Lower leg skin (tissue), 4 donors: ENCODE measurements at regions not wholly inside any gene's neighbourhood (a gene's known extent, or its start where the extent isn't known, plus 50 kb on each side); places are given as distances from the start of the nearest gene placed in this dataset.

Experiments
- DNase-seq, 2 donors: peaks; one replicate each; pipeline ENCODE4 v3.0.0-alpha.2; 2019; ENCODE audit warnings: low spot score in 2 of 2
- H3K4me3 ChIP-seq: fragments of 200-600 bp; sonication (generic); 2 replicates; pipeline ENCODE4 v1.5.1; 2017; ENCODE audit warnings: mild to moderate bottlenecking, low read depth; ENCODE audit not compliant: poor library complexity, severe bottlenecking
- CTCF ChIP-seq, 3 donors: fragments of 450-650 bp; IDR thresholded peaks; one replicate each; pipeline ENCODE4 v1.5.1; 2016; ENCODE audit warnings: antibody characterized with exemption in 3 of 3, mild to moderate bottlenecking in 3 of 3, moderate library complexity in 2 of 3
- POLR2A ChIP-seq, 2 donors: fragments of 450-650 bp; IDR thresholded peaks; one replicate each; pipeline ENCODE4 v1.6.1; 2016 to 2017; ENCODE audit warnings: antibody characterized with exemption in 2 of 2, mild to moderate bottlenecking in 1 of 2, moderate library complexity in 1 of 2
- WGBS, 2 donors: methylation state at CpG; one replicate each; pipeline ENCODE4 v1.1.5; 2018; 5-methylcytosine and 5-hydroxymethylcytosine counted together
- intact Hi-C: fragments of 100-400 bp; cut with DNase I; formaldehyde crosslinking; loops from one replicate; pipeline ENCODE4 v1.15.0; 2023; ENCODE audit warnings: low total_unique reads

DNA sequence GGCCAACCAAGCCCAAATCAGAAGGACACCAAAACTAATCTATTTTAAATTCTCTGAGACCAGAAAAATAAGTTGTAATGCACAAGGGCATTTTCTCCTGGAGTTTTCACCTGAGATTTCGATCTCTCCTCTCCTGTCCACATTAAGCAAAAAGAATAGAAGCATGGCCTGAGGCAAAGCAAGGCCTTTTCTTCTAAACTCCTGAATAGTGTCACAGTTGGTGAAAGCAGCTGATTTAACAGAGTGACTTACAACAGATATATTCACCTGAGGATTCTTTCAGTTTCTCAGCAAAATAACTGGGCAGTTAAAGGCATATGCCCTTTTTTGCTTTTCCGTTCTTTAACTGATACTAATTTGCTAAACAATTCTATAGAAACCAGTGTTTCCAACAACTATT is 547.7 kb downstream of the EFNA5 start:
- intact Hi-C loops = no loop called here
- TF ChIP-seq POLR2A (IDR thresholded peaks at IDR 0.05) (no peak), CTCF (IDR thresholded peaks at IDR 0.05) (no peak)
- whole genome bisulfite sequencing, 2 donors = 95 to 96% methylated on average over 2 of the region's 2 CpGs
- no peak for DNase-seq
- no peak overlapping the region for H3K4me3 ChIP-seq

GRCh38 chr5:107121793-107122519 is 548.8 kb downstream of the EFNA5 start:
- no peak for TF ChIP-seq POLR2A (IDR thresholded peaks at IDR 0.05)
- TF ChIP-seq CTCF (IDR thresholded peaks at IDR 0.05) = no peak
- 35 to 36% methylated on average over 3 of the region's 3 CpGs for WGBS, 2 donors
- intact Hi-C loops = no loop called here
- H3K4me3 ChIP-seq = no peak overlapping the region
- no peak for DNase-seq

- 93 to 98% methylated on average over 2 of the region's 2 CpGs for WGBS, 2 donors
- TF ChIP-seq CTCF (IDR thresholded peaks at IDR 0.05) (no peak), POLR2A (IDR thresholded peaks at IDR 0.05) (no peak)
- no peak for DNase-seq
- intact Hi-C loops = no loop called here
- H3K4me3 ChIP-seq = no peak overlapping the region
Measured at GRCh38 chr5:107119656-107120055, 551.1 kb downstream of the EFNA5 start.

DNA sequence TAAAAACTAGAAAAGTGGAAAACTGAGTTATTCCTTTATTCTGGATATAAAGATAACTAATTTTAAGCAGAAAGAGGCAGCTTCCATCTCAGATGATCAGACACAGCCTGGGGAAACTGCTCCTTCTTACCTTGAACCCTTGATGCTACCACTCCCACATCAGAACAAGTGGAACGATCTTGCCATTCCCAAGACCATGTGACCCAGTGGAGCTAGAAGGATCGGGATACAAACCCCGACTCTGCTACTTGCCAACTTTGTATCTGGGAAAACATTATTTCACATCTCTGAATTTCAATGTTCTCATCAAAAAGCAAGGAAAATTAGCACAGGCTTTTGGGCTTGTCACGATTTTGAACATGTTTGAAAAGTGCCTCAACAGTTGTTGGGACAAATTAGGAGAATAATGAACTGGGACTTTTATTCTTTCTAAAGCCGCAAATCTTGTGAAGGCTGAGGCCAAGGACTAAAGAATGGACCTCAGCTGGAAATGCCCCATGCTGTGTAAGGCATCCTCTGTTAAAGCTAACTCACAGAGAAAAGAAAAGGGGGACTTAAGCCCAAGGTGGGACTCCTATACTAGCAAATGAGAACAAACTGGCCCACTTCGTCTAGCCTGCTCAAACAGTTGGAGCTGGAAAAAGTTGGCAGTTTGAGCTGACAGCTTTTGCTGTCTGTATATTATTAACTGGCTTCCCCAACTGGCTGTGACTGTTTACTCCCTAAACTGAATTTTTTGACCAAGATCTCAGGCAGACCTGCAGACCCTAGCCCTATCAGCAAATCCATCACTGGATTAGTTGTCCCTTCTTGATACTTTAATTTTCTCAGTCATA is 552.3 kb downstream of the EFNA5 start:
- TF ChIP-seq POLR2A (IDR thresholded peaks at IDR 0.05) = no peak
- TF ChIP-seq CTCF (IDR thresholded peaks at IDR 0.05) = no peak
- 80 to 83% methylated on average over 6 of the region's 6 CpGs for WGBS, 2 donors
- DNase-seq = no peak
- no peak overlapping the region for H3K4me3 ChIP-seq
- intact Hi-C loops = no loop called here

GRCh38 chr5:107112216-107112615 is 558.5 kb downstream of the EFNA5 start:
- intact Hi-C loops = no loop called here
- 52 to 60% methylated on average over 5 of the region's 5 CpGs for WGBS, 2 donors
- TF ChIP-seq CTCF (IDR thresholded peaks at IDR 0.05) (no peak), POLR2A (IDR thresholded peaks at IDR 0.05) (no peak)
- DNase-seq = no peak
- no peak overlapping the region for H3K4me3 ChIP-seq
